ENCODE measurements at regions not wholly inside any gene's neighbourhood (a gene's known extent, or its start where the extent isn't known, plus 50 kb on each side); places are given as distances from the start of the nearest gene placed in this dataset.

- DNase-seq = no peak
Measured at GRCh38 chr6:12426121-12426520, 136.0 kb downstream of the EDN1 start.

GRCh38 chr6:12431023-12431422 lies 140.9 kb downstream of the EDN1 start:
- no peak for DNase-seq

- DNase-seq = no peak
Measured at GRCh38 chr6:12436224-12436623, 146.1 kb downstream of the EDN1 start.

GRCh38 chr6:12436683-12437082 lies 146.5 kb downstream of the EDN1 start:
- no peak for DNase-seq

GRCh38 chr6:12439296-12439695 lies 149.1 kb downstream of the EDN1 start:
- DNase-seq = no peak

- no peak for DNase-seq
Measured at GRCh38 chr6:12440981-12441380, 150.8 kb downstream of the EDN1 start.

GRCh38 chr6:12442455-12442854 lies 152.3 kb downstream of the EDN1 start:
- DNase-seq = no peak

- no peak for DNase-seq
Measured at GRCh38 chr6:12446394-12446793, 156.2 kb downstream of the EDN1 start.

GRCh38 chr6:12449447-12449846 lies 159.3 kb downstream of the EDN1 start:
- no peak for DNase-seq

GRCh38 chr6:12450467-12450866 lies 160.3 kb downstream of the EDN1 start:
- no peak for DNase-seq

- DNase-seq = no peak
Measured at GRCh38 chr6:12456343-12456742, 166.2 kb downstream of the EDN1 start.

GRCh38 chr6:12457094-12457493 lies 166.9 kb downstream of the EDN1 start:
- DNase-seq = no peak

- DNase-seq = no peak
Measured at GRCh38 chr6:12458558-12458957, 168.4 kb downstream of the EDN1 start.

- DNase-seq = no peak
Measured at GRCh38 chr6:12459945-12460661, 169.9 kb downstream of the EDN1 start.

- DNase-seq = no peak
Measured at GRCh38 chr6:12467706-12468670, 177.8 kb downstream of the EDN1 start.

GRCh38 chr6:12472601-12473038 lies 182.5 kb downstream of the EDN1 start:
- no peak for DNase-seq

- no peak for DNase-seq
Measured at GRCh38 chr6:12473494-12473893, 183.3 kb downstream of the EDN1 start.

GRCh38 chr6:12474167-12475140 lies 184.3 kb downstream of the EDN1 start:
- DNase-seq = no peak

- DNase-seq = no peak
Measured at GRCh38 chr6:12476484-12476883, 186.3 kb downstream of the EDN1 start.

GRCh38 chr6:12477616-12478015 lies 187.5 kb downstream of the EDN1 start:
- DNase-seq = no peak

- no peak for DNase-seq
Measured at GRCh38 chr6:12478921-12479320, 188.8 kb downstream of the EDN1 start.

- DNase-seq = no peak
Measured at GRCh38 chr6:12479451-12479850, 189.3 kb downstream of the EDN1 start.

- DNase-seq = no peak
Measured at GRCh38 chr6:12479881-12480280, 189.7 kb downstream of the EDN1 start.

Data from NCI-H2081 (cell line).